ENCODE measurements at regions not wholly inside any gene's neighbourhood (a gene's known extent, or its start where the extent isn't known, plus 50 kb on each side); places are given as distances from the start of the nearest gene placed in this dataset.

GRCh38 chr16:65659758-65660157 is 537.9 kb upstream of the CDH11 start:
- Histone ChIP-seq H3K9ac (no peak overlapping the region), H3K79me2 (ENCODE audit: insufficient read depth, low read depth) (no peaks in the 10 kb centered on the region), H2AFZ (ENCODE audit: low read depth) (no peak overlapping the region), H3K36me3 (ENCODE audit: insufficient read depth) (no peaks in the 10 kb centered on the region), H3K4me2 (no peak overlapping the region), H4K20me1 (ENCODE audit: insufficient read depth) (no peaks in the 10 kb centered on the region), H3K4me3 (IDR thresholded peaks at IDR 0.05; ENCODE audit: insufficient read depth, low read depth, low read length) (no peak overlapping the region), H3K27ac (no peak overlapping the region), H3K4me1 (ENCODE audit: low read depth, poor library complexity, severe bottlenecking) (no peaks in the 10 kb centered on the region), H3K27me3 (ENCODE audit: insufficient read depth, low read depth) (no peaks in the 10 kb centered on the region)
- no peak for TF ChIP-seq CTCF (conservative IDR thresholded peaks at IDR 0.05; ENCODE audit: low read depth, low read length)

DNA sequence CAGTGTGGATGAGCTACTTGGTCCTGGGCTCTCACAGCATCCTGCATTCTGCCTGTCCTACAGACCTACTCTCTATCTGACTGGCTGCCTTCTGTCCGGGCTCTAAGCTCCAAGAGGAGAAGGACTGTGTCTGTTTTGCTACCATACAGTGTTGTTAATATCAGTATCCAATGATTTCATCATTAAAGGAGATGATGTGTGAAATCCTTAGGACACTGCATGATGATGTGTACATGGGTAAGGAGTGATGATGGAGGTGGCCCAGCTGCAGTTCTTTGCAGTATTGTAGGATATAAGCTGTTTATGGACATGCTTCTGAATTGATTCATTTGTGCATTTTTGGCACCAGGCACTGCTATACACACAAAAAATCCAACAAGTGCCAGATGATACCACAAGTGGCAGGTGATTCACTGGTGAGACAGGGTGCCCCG is 536.9 kb upstream of the CDH11 start:
- H4K20me1 ChIP-seq (ENCODE audit: insufficient read depth) = no peaks in the 10 kb centered on the region
- no peaks in the 10 kb centered on the region for H3K4me1 ChIP-seq (ENCODE audit: low read depth, poor library complexity, severe bottlenecking)
- no peak overlapping the region for H2AFZ ChIP-seq (ENCODE audit: low read depth)
- no peak overlapping the region for H3K4me2 ChIP-seq
- H3K36me3 ChIP-seq (ENCODE audit: insufficient read depth) = no peaks in the 10 kb centered on the region
- no peaks in the 10 kb centered on the region for H3K79me2 ChIP-seq (ENCODE audit: insufficient read depth, low read depth)
- H3K9ac ChIP-seq = no peak overlapping the region
- H3K4me3 ChIP-seq (IDR thresholded peaks at IDR 0.05; ENCODE audit: insufficient read depth, low read depth, low read length) = no peak overlapping the region
- TF ChIP-seq CTCF (conservative IDR thresholded peaks at IDR 0.05; ENCODE audit: low read depth, low read length) = no peak
- H3K27me3 ChIP-seq (ENCODE audit: insufficient read depth, low read depth) = no peaks in the 10 kb centered on the region
- H3K27ac ChIP-seq = no peak overlapping the region

DNA sequence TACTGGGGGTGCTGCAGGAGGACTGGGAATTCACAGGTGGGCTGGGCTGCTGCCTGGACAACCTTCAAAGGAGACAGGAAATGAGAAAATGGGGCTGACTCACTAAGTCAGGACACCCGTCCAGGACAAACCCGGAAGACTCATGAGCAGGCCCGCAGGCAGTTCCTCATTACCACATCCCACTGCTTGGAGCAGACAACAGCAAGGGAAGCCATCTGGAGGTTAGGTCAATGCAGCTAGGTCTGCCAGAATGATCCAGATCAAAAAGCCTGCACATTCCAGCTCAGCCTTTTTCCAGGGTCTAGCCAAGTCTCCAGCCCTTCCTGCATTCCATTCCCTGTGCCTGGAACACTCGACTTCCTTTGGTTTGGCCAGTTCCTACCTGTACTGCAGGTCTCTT is 536.5 kb upstream of the CDH11 start:
- no peaks in the 10 kb centered on the region for H3K4me1 ChIP-seq (ENCODE audit: low read depth, poor library complexity, severe bottlenecking)
- H3K9ac ChIP-seq = no peak overlapping the region

GRCh38 chr16:65657556-65657955 is 535.7 kb upstream of the CDH11 start:
- Histone ChIP-seq H3K4me1 (ENCODE audit: low read depth, poor library complexity, severe bottlenecking) (no peaks in the 10 kb centered on the region), H4K20me1 (ENCODE audit: insufficient read depth) (no peaks in the 10 kb centered on the region), H3K27me3 (ENCODE audit: insufficient read depth, low read depth) (no peaks in the 10 kb centered on the region), H3K9ac (no peak overlapping the region), H3K79me2 (ENCODE audit: insufficient read depth, low read depth) (no peaks in the 10 kb centered on the region), H3K27ac (no peak overlapping the region), H3K36me3 (ENCODE audit: insufficient read depth) (no peaks in the 10 kb centered on the region), H3K4me2 (no peak overlapping the region), H3K4me3 (IDR thresholded peaks at IDR 0.05; ENCODE audit: insufficient read depth, low read depth, low read length) (no peak overlapping the region), H2AFZ (ENCODE audit: low read depth) (no peak overlapping the region)
- TF ChIP-seq CTCF (conservative IDR thresholded peaks at IDR 0.05; ENCODE audit: low read depth, low read length) = no peak

More for the DNA sequence above, 536.5 kb upstream of the CDH11 start:
- Histone ChIP-seq H3K36me3 (ENCODE audit: insufficient read depth) (no peaks in the 10 kb centered on the region), H3K4me3 (IDR thresholded peaks at IDR 0.05; ENCODE audit: insufficient read depth, low read depth, low read length) (no peak overlapping the region), H3K27ac (no peak overlapping the region), H2AFZ (ENCODE audit: low read depth) (no peak overlapping the region), H4K20me1 (ENCODE audit: insufficient read depth) (no peaks in the 10 kb centered on the region), H3K27me3 (ENCODE audit: insufficient read depth, low read depth) (no peaks in the 10 kb centered on the region), H3K79me2 (ENCODE audit: insufficient read depth, low read depth) (no peaks in the 10 kb centered on the region), H3K4me2 (no peak overlapping the region)
- TF ChIP-seq CTCF (conservative IDR thresholded peaks at IDR 0.05; ENCODE audit: low read depth, low read length) = no peak
